ENCODE measurements at regions not wholly inside any gene's neighbourhood (a gene's known extent, or its start where the extent isn't known, plus 50 kb on each side); places are given as distances from the start of the nearest gene placed in this dataset.

GRCh38 chr17:34862384-34862783, 98.9 kb downstream of the CCT6B start:
- no peak for TF ChIP-seq CTCF (IDR thresholded peaks at IDR 0.05)
- no peak for TF ChIP-seq POLR2A (IDR thresholded peaks at IDR 0.05)
